ENCODE measurements at regions not wholly inside any gene's neighbourhood (a gene's known extent, or its start where the extent isn't known, plus 50 kb on each side); places are given as distances from the start of the nearest gene placed in this dataset.

DNA sequence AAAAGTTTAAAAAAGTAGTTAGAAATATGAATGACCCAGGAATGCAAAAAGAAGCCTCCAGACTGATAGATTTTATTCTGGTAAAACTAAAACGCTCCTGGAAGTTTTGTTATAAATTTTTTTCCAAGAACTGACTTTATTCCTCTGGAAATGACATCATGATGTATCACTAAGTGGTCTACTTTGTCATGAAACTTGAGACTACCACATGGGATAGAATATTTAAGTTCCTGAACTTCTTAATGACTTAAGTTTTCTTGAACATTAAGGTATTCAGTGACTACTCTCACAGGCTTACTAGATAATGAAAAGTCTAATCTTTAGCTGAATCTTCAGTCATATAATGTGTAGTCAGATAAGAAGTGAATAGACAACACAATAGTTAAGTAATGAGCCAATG, 842.2 kb downstream of the USP25 start:
- TF ChIP-seq CTCF (conservative IDR thresholded peaks at IDR 0.05; ENCODE audit: low read depth, low read length) (no peak), EZH2 (IDR thresholded peaks at IDR 0.05; ENCODE audit: borderline replicate concordance, low read depth, low read length, poor library complexity, severe bottlenecking) (no peak)

Measured in A673 (cell line).